Loucy (cell line): ENCODE measurements at regions not wholly inside any gene's neighbourhood (a gene's known extent, or its start where the extent isn't known, plus 50 kb on each side); places are given as distances from the start of the nearest gene placed in this dataset.

Source experiments
- H2AFZ ChIP-seq: fragments of 200-600 bp; sonication (generic); 2 replicates; pipeline ENCODE4 v1.6.0; 2016; ENCODE audit warnings: antibody characterized with exemption, mild to moderate bottlenecking, low read length, moderate library complexity
- H3F3A ChIP-seq: fragments of 200-600 bp; 2 replicates; pipeline ENCODE4 v1.6.0; 2016; ENCODE audit warnings: antibody characterized with exemption, low read depth, mild to moderate bottlenecking
- H3K27me3 ChIP-seq: fragments of 200-600 bp; sonication (generic); 2 replicates; pipeline ENCODE4 v1.6.1; 2014; ENCODE audit warnings: low read length, mild to moderate bottlenecking; ENCODE audit not compliant: insufficient read depth, poor library complexity, severe bottlenecking
- H3K36me3 ChIP-seq: fragments of 200-600 bp; sonication (generic); 2 replicates; pipeline ENCODE4 v1.6.1; 2016; ENCODE audit warnings: low read length; ENCODE audit not compliant: insufficient read depth
- H3K4me1 ChIP-seq: fragments of 200-600 bp; sonication (generic); 2 replicates; pipeline ENCODE4 v1.5.1; 2014; ENCODE audit warnings: low read length, mild to moderate bottlenecking; ENCODE audit not compliant: insufficient read depth, poor library complexity, severe bottlenecking
- H3K4me2 ChIP-seq: fragments of 200-600 bp; sonication (generic); 2 replicates; pipeline ENCODE4 v1.6.0; 2014; ENCODE audit warnings: antibody characterized with exemption, low read length, low read depth, mild to moderate bottlenecking; ENCODE audit not compliant: poor library complexity, severe bottlenecking
- H3K4me3 ChIP-seq: fragments of 200-600 bp; sonication (generic); 2 replicates; pipeline ENCODE4 v1.5.1; 2014; ENCODE audit warnings: low read length, mild to moderate bottlenecking, mixed read lengths; ENCODE audit not compliant: poor library complexity, severe bottlenecking
- H3K79me2 ChIP-seq: fragments of 200-600 bp; sonication (generic); 2 replicates; pipeline ENCODE4 v1.6.1; 2014; ENCODE audit warnings: low read length; ENCODE audit not compliant: insufficient read depth
- H3K9ac ChIP-seq: fragments of 200-600 bp; sonication (generic); 2 replicates; pipeline ENCODE4 v1.6.0; 2014; ENCODE audit warnings: mild to moderate bottlenecking, low read depth, low read length, moderate library complexity; ENCODE audit not compliant: poor library complexity, severe bottlenecking
- H3K9me2 ChIP-seq: fragments of 200-600 bp; sonication (generic); replicated peaks from 2 replicates; pipeline ENCODE4 v1.6.1; 2016; ENCODE audit warnings: low read depth, low read length, mixed read lengths
- H3K9me3 ChIP-seq: fragments of 200-600 bp; sonication (generic); 2 replicates; pipeline ENCODE4 v1.6.1; 2014; ENCODE audit warnings: mild to moderate bottlenecking, antibody characterized with exemption, low read length, low read depth; ENCODE audit not compliant: insufficient read depth
- H4K20me1 ChIP-seq: fragments of 200-600 bp; sonication (generic); 2 replicates; pipeline ENCODE4 v1.6.0; 2014; ENCODE audit warnings: antibody characterized with exemption, low read length, mild to moderate bottlenecking; ENCODE audit not compliant: insufficient read depth, poor library complexity, severe bottlenecking
- CTCF ChIP-seq: fragments of 200-600 bp; sonication (generic); conservative IDR thresholded peaks from 2 replicates; pipeline ENCODE4 v1.5.1; 2014; ENCODE audit warnings: mild to moderate bottlenecking, antibody characterized with exemption, low read length
- EZH2phosphoT487 ChIP-seq: fragments of 200-600 bp; IDR thresholded peaks from 2 replicates; pipeline ENCODE4 v1.6.1; 2018; ENCODE audit warnings: antibody characterized with exemption, mild to moderate bottlenecking, moderate library complexity, borderline replicate concordance

- Histone ChIP-seq H3K4me3 (no peak overlapping the region), H3K79me2 (no peaks in the 10 kb centered on the region), H3K36me3 (no peaks in the 10 kb centered on the region), H3F3A (no peaks in the 10 kb centered on the region), H3K4me2 (no peak overlapping the region), H3K9ac (no peak overlapping the region), H3K4me1 (peaks cover 9% of the 10 kb centered on the region), H4K20me1 (no peaks in the 10 kb centered on the region), H3K27me3 (no peaks in the 10 kb centered on the region), H2AFZ (no peak overlapping the region), H3K9me2 (no peaks in the 10 kb centered on the region), H3K9me3 (no peaks in the 10 kb centered on the region)
- no peak for TF ChIP-seq EZH2phosphoT487
Measured at GRCh38 chr5:4208537-4208936, 612.9 kb downstream of the IRX1 start.

- Histone ChIP-seq H3F3A (no peaks in the 10 kb centered on the region), H3K4me3 (no peak overlapping the region), H3K9me3 (no peaks in the 10 kb centered on the region), H3K9ac (no peak overlapping the region), H3K4me1 (peaks cover 9% of the 10 kb centered on the region), H3K4me2 (no peak overlapping the region), H4K20me1 (no peaks in the 10 kb centered on the region), H3K27me3 (no peaks in the 10 kb centered on the region), H3K9me2 (no peaks in the 10 kb centered on the region), H3K79me2 (no peaks in the 10 kb centered on the region), H3K36me3 (no peaks in the 10 kb centered on the region), H2AFZ (no peak overlapping the region)
- TF ChIP-seq EZH2phosphoT487 (no peak), CTCF (no peak)
Measured at GRCh38 chr5:4208996-4209395, 613.4 kb downstream of the IRX1 start.

- no peaks in the 10 kb centered on the region for H3K9me3 ChIP-seq
- TF ChIP-seq EZH2phosphoT487: no peak
- TF ChIP-seq CTCF: no peak
- no peaks in the 10 kb centered on the region for H3K36me3 ChIP-seq
- H3K27me3 ChIP-seq: no peaks in the 10 kb centered on the region
- no peaks in the 10 kb centered on the region for H4K20me1 ChIP-seq
- no peak overlapping the region for H2AFZ ChIP-seq
- H3K9ac ChIP-seq: no peak overlapping the region
- H3K9me2 ChIP-seq: no peaks in the 10 kb centered on the region
- H3K4me1 ChIP-seq: no peaks in the 10 kb centered on the region
- no peak overlapping the region for H3K4me3 ChIP-seq
- no peaks in the 10 kb centered on the region for H3K79me2 ChIP-seq
- no peak overlapping the region for H3K4me2 ChIP-seq
- no peaks in the 10 kb centered on the region for H3F3A ChIP-seq
Measured at GRCh38 chr5:4212071-4212739, 616.6 kb downstream of the IRX1 start.
